ENCODE measurements at regions not wholly inside any gene's neighbourhood (a gene's known extent, or its start where the extent isn't known, plus 50 kb on each side); places are given as distances from the start of the nearest gene placed in this dataset.

GRCh38 chr1:229221106-229222019 lies 49.5 kb upstream of the RAB4A start (continued):
- peak; percentile 86 for TF ChIP-seq MED8 (CRISPR knock-in tag; IDR thresholded peaks at IDR 0.05; ENCODE audit: insufficient replicate concordance)
- TF ChIP-seq PAXIP1 (CRISPR knock-in tag; conservative IDR thresholded peaks at IDR 0.05), result peak; percentile 98
- TF ChIP-seq ZNF44 (CRISPR knock-in tag; IDR thresholded peaks at IDR 0.05), result peak; percentile 51
- TF ChIP-seq SALL1 (CRISPR knock-in tag; IDR thresholded peaks at IDR 0.05), result peak; percentile 99
- TF ChIP-seq ARID2 (CRISPR knock-in tag; IDR thresholded peaks at IDR 0.05; ENCODE audit: borderline replicate concordance), result peak; percentile 87; the same call in 1 of the 2 replicates
- TF ChIP-seq TGIF2 (CRISPR knock-in tag; IDR thresholded peaks at IDR 0.05), result peak; percentile 11; the same call in 1 of the 2 replicates
- 0 out of 2 replicates have a peak, but pooled peaks have one; percentile 47 for TF ChIP-seq SP140L (CRISPR knock-in tag; IDR thresholded peaks at IDR 0.05; ENCODE audit: borderline replicate concordance)
- peak; percentile 98 for TF ChIP-seq HOXA3 (CRISPR knock-in tag; IDR thresholded peaks at IDR 0.05)
- peak; percentile 82; the same call in 1 of the 2 replicates for TF ChIP-seq FOXP1 (IDR thresholded peaks at IDR 0.05)
- peak; percentile 93 for TF ChIP-seq FOXP1 (CRISPR knock-in tag; IDR thresholded peaks at IDR 0.05)
- peak; percentile 93 for TF ChIP-seq PATZ1 (CRISPR knock-in tag; IDR thresholded peaks at IDR 0.05)
- TF ChIP-seq ZNF17 (CRISPR knock-in tag; IDR thresholded peaks at IDR 0.05), result 0 out of 2 replicates have a peak, but pooled peaks have one; percentile 51
- no peak for TF ChIP-seq TAF1 (CRISPR knock-in tag; IDR thresholded peaks at IDR 0.05)
- TF ChIP-seq HINFP (CRISPR knock-in tag; IDR thresholded peaks at IDR 0.05; ENCODE audit: low read depth), result no peak
- peak; percentile 98 for TF ChIP-seq NFIC (IDR thresholded peaks at IDR 0.05; ENCODE audit: low read length)
- no peak; the same call in 1 of the 2 replicates for TF ChIP-seq ZNF580 (CRISPR knock-in tag; IDR thresholded peaks at IDR 0.05; ENCODE audit: borderline replicate concordance, low read depth)
- TF ChIP-seq RFXAP (CRISPR knock-in tag; IDR thresholded peaks at IDR 0.05; ENCODE audit: borderline replicate concordance), result 0 out of 2 replicates have a peak, but pooled peaks have one; percentile 61
- TF ChIP-seq ZMYM3 (CRISPR knock-in tag; IDR thresholded peaks at IDR 0.05), result peak; percentile 88; the same call in 1 of the 2 replicates
- TF ChIP-seq DMAP1 (CRISPR knock-in tag; IDR thresholded peaks at IDR 0.05), result peak; percentile 83
- TF ChIP-seq FOSL2 (CRISPR knock-in tag; IDR thresholded peaks at IDR 0.05), result peak; percentile 97
- TF ChIP-seq NR2C2 (CRISPR knock-in tag; IDR thresholded peaks at IDR 0.05; ENCODE audit: borderline replicate concordance), result peak; percentile 89
- TF ChIP-seq KDM6A (CRISPR knock-in tag; IDR thresholded peaks at IDR 0.05; ENCODE audit: low read depth), result peak; percentile 96
- peak; percentile 91 for TF ChIP-seq CREM (IDR thresholded peaks at IDR 0.05)
- no peak for TF ChIP-seq CREM (CRISPR knock-in tag; IDR thresholded peaks at IDR 0.05)

Measured in HepG2 (cell line).